HCT116 (cell line): ENCODE measurements at regions not wholly inside any gene's neighbourhood (a gene's known extent, or its start where the extent isn't known, plus 50 kb on each side); places are given as distances from the start of the nearest gene placed in this dataset.

Experiments
- ATAC-seq: fragments of 200-7000 bp; cut with Tn5 transposase; 2 replicates; pipeline ENCODE4 v1.9.1; 2020; ENCODE audit warnings: mild to moderate bottlenecking, moderate library complexity
- BruUV-seq: library from RNA; stranded (reverse); fragments of 400-500 nt; replicated peaks from 2 replicates; lab custom pipeline; 2021; lab: Mats Ljungman, UMichigan
- CTCF ChIA-PET: fragments of 300-600 bp; sonication (Branson Sonifier 250); formaldehyde crosslinking; loops from one replicate; lab custom pipeline; 2021; ENCODE audit warnings: antibody characterized with exemption; lab: Charles Lee
- POLR2A ChIA-PET: fragments of 300-600, 350-600 bp; sonication (Branson Sonifier 250); formaldehyde crosslinking; loops from one replicate; lab custom pipeline; 2021; ENCODE audit warnings: antibody characterized with exemption; lab: Charles Lee
- RAD21 ChIA-PET, 2 experiments: fragments of 300-600 bp; sonication (Branson Sonifier 250); formaldehyde crosslinking; loops; one replicate each; lab custom pipeline; 2023; ENCODE audit warnings: low total read pairs in 2 of 2; ENCODE audit not compliant: uncharacterized antibody in 2 of 2, unreplicated experiment in 2 of 2, low non-redundant PET in 1 of 2; lab: Charles Lee
- DNase-seq: peaks from one replicate; pipeline ENCODE4 v3.0.0-alpha.2; 2010; ENCODE audit warnings: low read depth, low spot score
- H2AFZ ChIP-seq: fragments of 200-600 bp; shearing (Covaris generic), sonication (generic); 2 replicates; pipeline ENCODE4 v1.6.1; 2017; ENCODE audit warnings: low read depth, mixed run types, mixed read lengths, antibody characterized with exemption, low read length; ENCODE audit not compliant: poor library complexity, severe bottlenecking
- H3K27ac ChIP-seq: 2 replicates; pipeline ENCODE4 v1.5.1; 2012; ENCODE audit warnings: low read depth, low read length
- H3K27me3 ChIP-seq: fragments of 200-600 bp; sonication (generic); 2 replicates; pipeline ENCODE4 v1.6.1; 2016; ENCODE audit warnings: mixed run types, low read length, mixed read lengths; ENCODE audit not compliant: insufficient read depth
- H3K36me3 ChIP-seq, 2 experiments: fragments of 200-500 bp in 1 of 2; fragments of 200-600 bp in 1 of 2; sonication (Bioruptor generic) in 1 of 2; sonication (generic) in 1 of 2; 2 replicates each; pipeline versions ENCODE4 v1.5.1 to v1.6.1; 2014 to 2016; ENCODE audit warnings: low read length in 2 of 2, inconsistent platforms in 1 of 2, mixed read lengths in 1 of 2, mixed run types in 1 of 2; ENCODE audit not compliant: insufficient read depth in 2 of 2, control insufficient read depth in 1 of 2
- H3K4me1 ChIP-seq, 2 experiments: fragments of 200-600 bp in 1 of 2; sonication (generic) in 1 of 2; 2 replicates each; pipeline versions ENCODE4 v1.5.1 to v1.6.1; 2012 to 2017; ENCODE audit warnings: low read length in 2 of 2, inconsistent platforms in 1 of 2, mild to moderate bottlenecking in 1 of 2, mixed read lengths in 1 of 2, mixed run types in 1 of 2, moderate library complexity in 1 of 2; ENCODE audit not compliant: insufficient read depth in 2 of 2, control insufficient read depth in 1 of 2
- H3K4me2 ChIP-seq: fragments of 200-600 bp; sonication (generic); 2 replicates; pipeline ENCODE4 v1.6.1; 2017; ENCODE audit warnings: mixed run types, low read length, mixed read lengths
- H3K4me3 ChIP-seq, 2 experiments: fragments of 200-600 bp in 1 of 2; sonication (generic) in 1 of 2; replicated peaks in 1 of 2; 2 replicates each; pipeline ENCODE4 v1.5.1; 2011 to 2016; ENCODE audit warnings: low read length in 2 of 2, control low read depth in 1 of 2, low read depth in 1 of 2, mild to moderate bottlenecking in 1 of 2, mixed read lengths in 1 of 2, mixed run types in 1 of 2
- H3K79me2 ChIP-seq: fragments of 200-600 bp; sonication (generic); 2 replicates; pipeline ENCODE4 v1.6.1; 2017; ENCODE audit warnings: mild to moderate bottlenecking, mixed run types, low read length, moderate library complexity, mixed read lengths; ENCODE audit not compliant: insufficient read depth
- H3K9ac ChIP-seq: fragments of 200-600 bp; sonication (generic); 2 replicates; pipeline ENCODE4 v1.6.1; 2016; ENCODE audit warnings: low read length, mixed read lengths
- H3K9me2 ChIP-seq: fragments of 200-600 bp; sonication (generic), shearing (Covaris generic); 2 replicates; pipeline ENCODE4 v1.6.1; 2017; ENCODE audit warnings: mixed run types, mild to moderate bottlenecking, moderate library complexity; ENCODE audit not compliant: insufficient read depth
- H3K9me3 ChIP-seq, 2 experiments: fragments of 200-500 bp in 1 of 2; fragments of 200-600 bp in 1 of 2; sonication (Bioruptor generic) in 1 of 2; sonication (generic) in 1 of 2; 2 replicates each; pipeline ENCODE4 v1.6.1; 2014 to 2017; ENCODE audit warnings: low read length in 2 of 2, mixed read lengths in 2 of 2, inconsistent platforms in 1 of 2, low read depth in 1 of 2, mild to moderate bottlenecking in 1 of 2, mixed run types in 1 of 2, moderate library complexity in 1 of 2; ENCODE audit not compliant: control insufficient read depth in 1 of 2, insufficient read depth in 1 of 2
- H4K20me1 ChIP-seq: fragments of 200-600 bp; sonication (generic), shearing (Covaris generic); 2 replicates; pipeline ENCODE4 v1.6.1; 2017; ENCODE audit warnings: mixed run types, mild to moderate bottlenecking, moderate library complexity; ENCODE audit not compliant: insufficient read depth
- CBX3 ChIP-seq: IDR thresholded peaks from 2 replicates; pipeline ENCODE4 v1.6.1; 2012; ENCODE audit warnings: low read depth
- CTCF ChIP-seq, 3 experiments: fragments of 200-600 bp in 1 of 3; sonication (generic) in 1 of 3; IDR thresholded peaks in 2 of 3; conservative IDR thresholded peaks in 1 of 3; 2 replicates each; pipeline ENCODE4 v1.5.1; 2012 to 2017; ENCODE audit warnings: low read depth in 2 of 3, low read length in 2 of 3, antibody characterized with exemption in 1 of 3, borderline replicate concordance in 1 of 3, control low read depth in 1 of 3, mild to moderate bottlenecking in 1 of 3, mixed read lengths in 1 of 3, mixed run types in 1 of 3, moderate library complexity in 1 of 3; ENCODE audit not compliant: insufficient read depth in 1 of 3
- ELF1 ChIP-seq: IDR thresholded peaks from 2 replicates; pipeline ENCODE4 v1.6.1; 2012; ENCODE audit warnings: low read depth, borderline replicate concordance
- EZH2 ChIP-seq: fragments of 200-600 bp; sonication (generic); IDR thresholded peaks from 2 replicates; pipeline ENCODE4 v1.6.1; 2017; ENCODE audit warnings: antibody characterized with exemption, mixed run types
- EZH2phosphoT487 ChIP-seq: fragments of 200-600 bp; IDR thresholded peaks from 2 replicates; pipeline ENCODE4 v1.6.1; 2018; ENCODE audit warnings: antibody characterized with exemption, borderline replicate concordance
- FOSL1 ChIP-seq: IDR thresholded peaks from 2 replicates; pipeline ENCODE4 v1.6.1; 2012; ENCODE audit warnings: low read depth
- JUND ChIP-seq: IDR thresholded peaks from 2 replicates; pipeline ENCODE4 v1.6.1; 2012
- MAX ChIP-seq: IDR thresholded peaks from 2 replicates; pipeline ENCODE4 v1.6.1; 2012
- POLR2A ChIP-seq: IDR thresholded peaks from 2 replicates; pipeline ENCODE4 v1.7.0; 2011; ENCODE audit warnings: borderline replicate concordance; ENCODE audit not compliant: insufficient read depth, insufficient read length; ENCODE audit errors: extremely low read depth
- POLR2AphosphoS5 ChIP-seq: IDR thresholded peaks from 2 replicates; pipeline ENCODE4 v1.6.1; 2011; ENCODE audit warnings: mild to moderate bottlenecking, low read depth, low read length, moderate library complexity
- REST ChIP-seq: IDR thresholded peaks from 2 replicates; pipeline ENCODE4 v1.6.1; 2012; ENCODE audit warnings: low read depth
- SIN3A ChIP-seq: IDR thresholded peaks from 2 replicates; pipeline ENCODE4 v1.6.1; 2012; ENCODE audit warnings: low read depth
- SP1 ChIP-seq: IDR thresholded peaks from 2 replicates; pipeline ENCODE4 v1.6.1; 2012; ENCODE audit warnings: low read depth
- TCF7L2 ChIP-seq: IDR thresholded peaks from 2 replicates; pipeline ENCODE4 v1.7.0; 2011; ENCODE audit warnings: borderline replicate concordance, inconsistent platforms; ENCODE audit not compliant: insufficient read depth, insufficient read length; ENCODE audit errors: extremely low read depth
- YY1 ChIP-seq: IDR thresholded peaks from 2 replicates; pipeline ENCODE4 v1.6.1; 2011; ENCODE audit warnings: low read length, low read depth, moderate library complexity, mild to moderate bottlenecking; ENCODE audit not compliant: insufficient replicate concordance; ENCODE audit errors: extremely low read depth
- ZBTB33 ChIP-seq: IDR thresholded peaks from 2 replicates; pipeline ENCODE4 v1.6.1; 2011; ENCODE audit warnings: mild to moderate bottlenecking, low read length, moderate library complexity; ENCODE audit not compliant: insufficient replicate concordance; ENCODE audit errors: extremely low read depth
- intact Hi-C: fragments of 100-400 bp; cut with micrococcal nuclease; formaldehyde crosslinking; loops from 2 replicates; pipeline ENCODE4 v1.10.0; 2022

GRCh38 chrX:104318330-104319009 is 63.7 kb upstream of the ESX1 start:
- no peak overlapping the region for H2AFZ ChIP-seq

More at GRCh38 chrX:104318330-104319009, 63.7 kb upstream of the ESX1 start:
- ChIA-PET CTCF (no interaction called here), POLR2A (no interaction called here)
- Histone ChIP-seq H3K9me2 (no peaks in the 10 kb centered on the region), H4K20me1 (no peaks in the 10 kb centered on the region), H3K9me3 (no peaks in the 10 kb centered on the region), H3K36me3 (no peaks in the 10 kb centered on the region), H3K27ac (no peak overlapping the region), H3K9ac (no peak overlapping the region), H3K4me2 (peak overlapping the region; percentile 51), H3K4me3 (peak overlapping the region in 1 of 2 experiments; percentile 27; a peak in 2 of 4 replicates), H3K4me1 (peaks cover 6 to 27% of the 10 kb centered on the region in 2 experiments; a peak in 3 of 4 replicates)
- peak; percentile 96 for ATAC-seq
- intact Hi-C loops: no loop called here
- BruUV-seq: no TSS peak
- TF ChIP-seq CBX3: 0 out of 2 replicates have a peak, but pooled peaks have one; percentile 31
- no peak for TF ChIP-seq CTCF (IDR thresholded peaks at IDR 0.05 in 2 of 3, conservative IDR thresholded peaks at IDR 0.05 in 1 of 3; ENCODE audit: borderline replicate concordance in 1 of 3, insufficient read depth in 1 of 3, low read depth in 2 of 3, low read length in 2 of 3)
- no peak for TF ChIP-seq REST
- TF ChIP-seq SIN3A: peak; percentile 26; the same call in 1 of the 2 replicates
- peak; percentile 63 for TF ChIP-seq JUND
- TF ChIP-seq ELF1: no peak
- TF ChIP-seq SP1: peak; percentile 69
- no peak for TF ChIP-seq POLR2A
- TF ChIP-seq FOSL1: peak; percentile 52
- no peak for TF ChIP-seq EZH2
- peak; percentile 25; the same call in 1 of the 2 replicates for TF ChIP-seq MAX
- TF ChIP-seq TCF7L2: no peak
- no peak for TF ChIP-seq POLR2AphosphoS5
- no peak for TF ChIP-seq YY1
- no peak for TF ChIP-seq ZBTB33
- no peak for TF ChIP-seq EZH2phosphoT487
- TF ChIP-seq, all 23 proteins: peak for 6
- RAD21 ChIA-PET: no interaction called here
- DNase-seq: peak; percentile 43
- Histone ChIP-seq H3K79me2 (no peaks in the 10 kb centered on the region), H3K27me3 (no peaks in the 10 kb centered on the region)
